ENCODE measurements at regions not wholly inside any gene's neighbourhood (a gene's known extent, or its start where the extent isn't known, plus 50 kb on each side); places are given as distances from the start of the nearest gene placed in this dataset.

GRCh38 chr4:133600008-133600407, 450.9 kb downstream of the PCDH10 start:
- no peak for DNase-seq (ENCODE audit: low spot score)
- H3K4me3 Mint-ChIP-seq: no peak overlapping the region

GRCh38 chr4:133598779-133599178, 449.7 kb downstream of the PCDH10 start:
- no peaks in the 10 kb centered on the region for H3K27me3 Mint-ChIP-seq
- H3K36me3 Mint-ChIP-seq: no peaks in the 10 kb centered on the region
- H3K27ac Mint-ChIP-seq: no peak overlapping the region
- H3K4me1 Mint-ChIP-seq (ENCODE audit: low read depth in 2 of 2): no peaks in the 10 kb centered on the region
- ATAC-seq: no peak
- H3K4me3 Mint-ChIP-seq: no peak overlapping the region
- no peak for DNase-seq (ENCODE audit: low spot score)
- peaks cover 2% of the 10 kb centered on the region for H3K9me3 Mint-ChIP-seq

More at GRCh38 chr4:133600008-133600407, 450.9 kb downstream of the PCDH10 start:
- Mint-ChIP-seq H3K27ac (no peak overlapping the region), H3K4me1 (ENCODE audit: low read depth in 2 of 2) (no peaks in the 10 kb centered on the region), H3K27me3 (no peaks in the 10 kb centered on the region), H3K36me3 (no peaks in the 10 kb centered on the region), H3K9me3 (peaks cover 2% of the 10 kb centered on the region)
- no peak for ATAC-seq

GRCh38 chr4:133597251-133597650, 448.2 kb downstream of the PCDH10 start:
- Mint-ChIP-seq H3K4me3 (no peak overlapping the region), H3K27ac (no peak overlapping the region), H3K36me3 (no peaks in the 10 kb centered on the region), H3K4me1 (ENCODE audit: low read depth in 2 of 2) (no peaks in the 10 kb centered on the region), H3K9me3 (peaks cover 4% of the 10 kb centered on the region), H3K27me3 (no peaks in the 10 kb centered on the region)
- DNase-seq (ENCODE audit: low spot score) (no peak), ATAC-seq (no peak)

- H3K4me3 Mint-ChIP-seq: no peak overlapping the region
- H3K27ac Mint-ChIP-seq: no peak overlapping the region
- no peaks in the 10 kb centered on the region for H3K36me3 Mint-ChIP-seq
- no peaks in the 10 kb centered on the region for H3K27me3 Mint-ChIP-seq
- ATAC-seq (no peak), DNase-seq (ENCODE audit: low spot score) (no peak)
- H3K4me1 Mint-ChIP-seq (ENCODE audit: low read depth in 2 of 2): no peaks in the 10 kb centered on the region
- H3K9me3 Mint-ChIP-seq: peaks cover 4% of the 10 kb centered on the region
Observed at GRCh38 chr4:133596459-133596858, 447.4 kb downstream of the PCDH10 start.

- H3K4me1 Mint-ChIP-seq (ENCODE audit: low read depth in 2 of 2): no peaks in the 10 kb centered on the region
- H3K27ac Mint-ChIP-seq: no peak overlapping the region
- no peaks in the 10 kb centered on the region for H3K27me3 Mint-ChIP-seq
- peaks cover 4% of the 10 kb centered on the region for H3K9me3 Mint-ChIP-seq
- no peak for ATAC-seq
- no peak for DNase-seq (ENCODE audit: low spot score)
- H3K4me3 Mint-ChIP-seq: no peak overlapping the region
- H3K36me3 Mint-ChIP-seq: no peaks in the 10 kb centered on the region
Observed at GRCh38 chr4:133594390-133595207, 445.5 kb downstream of the PCDH10 start.

- Mint-ChIP-seq H3K4me3 (no peak overlapping the region), H3K27me3 (no peaks in the 10 kb centered on the region), H3K27ac (no peak overlapping the region), H3K9me3 (peaks cover 4% of the 10 kb centered on the region), H3K36me3 (no peaks in the 10 kb centered on the region), H3K4me1 (ENCODE audit: low read depth in 2 of 2) (no peaks in the 10 kb centered on the region)
- ATAC-seq (no peak), DNase-seq (ENCODE audit: low spot score) (no peak)
Observed at GRCh38 chr4:133593764-133594163, 444.7 kb downstream of the PCDH10 start.

GRCh38 chr4:133592591-133592990, 443.5 kb downstream of the PCDH10 start:
- ATAC-seq (no peak), DNase-seq (ENCODE audit: low spot score) (no peak)
- Mint-ChIP-seq H3K4me3 (no peak overlapping the region), H3K36me3 (no peaks in the 10 kb centered on the region), H3K27me3 (no peaks in the 10 kb centered on the region), H3K9me3 (peaks cover 8% of the 10 kb centered on the region), H3K27ac (no peak overlapping the region), H3K4me1 (ENCODE audit: low read depth in 2 of 2) (no peaks in the 10 kb centered on the region)

GRCh38 chr4:133592106-133592505, 443.0 kb downstream of the PCDH10 start:
- Mint-ChIP-seq H3K36me3 (no peaks in the 10 kb centered on the region), H3K4me3 (no peak overlapping the region), H3K27me3 (no peaks in the 10 kb centered on the region), H3K9me3 (peaks cover 8% of the 10 kb centered on the region), H3K27ac (no peak overlapping the region), H3K4me1 (ENCODE audit: low read depth in 2 of 2) (no peaks in the 10 kb centered on the region)
- DNase-seq (ENCODE audit: low spot score) (no peak), ATAC-seq (no peak)

- no peaks in the 10 kb centered on the region for H3K27me3 Mint-ChIP-seq
- H3K4me1 Mint-ChIP-seq (ENCODE audit: low read depth in 2 of 2): no peaks in the 10 kb centered on the region
- ATAC-seq (no peak), DNase-seq (ENCODE audit: low spot score) (no peak)
- no peaks in the 10 kb centered on the region for H3K36me3 Mint-ChIP-seq
- H3K27ac Mint-ChIP-seq: no peak overlapping the region
- peaks cover 3% of the 10 kb centered on the region for H3K9me3 Mint-ChIP-seq
- no peak overlapping the region for H3K4me3 Mint-ChIP-seq
Observed at GRCh38 chr4:133588306-133588705, 439.2 kb downstream of the PCDH10 start.

- Mint-ChIP-seq H3K4me1 (ENCODE audit: low read depth in 2 of 2) (no peaks in the 10 kb centered on the region), H3K4me3 (no peak overlapping the region), H3K27me3 (no peaks in the 10 kb centered on the region), H3K9me3 (peaks cover 5% of the 10 kb centered on the region), H3K36me3 (peaks cover under 1% of the 10 kb centered on the region), H3K27ac (no peak overlapping the region)
- no peak for DNase-seq (ENCODE audit: low spot score)
- ATAC-seq: no peak
Observed at GRCh38 chr4:133585323-133585722, 436.2 kb downstream of the PCDH10 start.

GRCh38 chr4:133584714-133585113, 435.6 kb downstream of the PCDH10 start:
- no peaks in the 10 kb centered on the region for H3K4me1 Mint-ChIP-seq (ENCODE audit: low read depth in 2 of 2)
- peaks cover 11% of the 10 kb centered on the region for H3K9me3 Mint-ChIP-seq
- ATAC-seq: no peak
- DNase-seq (ENCODE audit: low spot score): no peak
- no peak overlapping the region for H3K27ac Mint-ChIP-seq
- H3K27me3 Mint-ChIP-seq: no peaks in the 10 kb centered on the region
- peaks cover 6% of the 10 kb centered on the region for H3K36me3 Mint-ChIP-seq
- H3K4me3 Mint-ChIP-seq: no peak overlapping the region

GRCh38 chr4:133581996-133582619, 433.0 kb downstream of the PCDH10 start:
- no peaks in the 10 kb centered on the region for H3K27me3 Mint-ChIP-seq
- no peak overlapping the region for H3K27ac Mint-ChIP-seq
- peaks cover 11% of the 10 kb centered on the region for H3K9me3 Mint-ChIP-seq
- H3K36me3 Mint-ChIP-seq: peaks cover 6% of the 10 kb centered on the region
- H3K4me1 Mint-ChIP-seq (ENCODE audit: low read depth in 2 of 2): no peaks in the 10 kb centered on the region
- DNase-seq (ENCODE audit: low spot score) (no peak), ATAC-seq (no peak)
- no peak overlapping the region for H3K4me3 Mint-ChIP-seq

GRCh38 chr4:133574248-133574647, 425.2 kb downstream of the PCDH10 start:
- ATAC-seq: no peak
- Mint-ChIP-seq H3K4me1 (ENCODE audit: low read depth in 2 of 2) (no peaks in the 10 kb centered on the region), H3K27me3 (no peaks in the 10 kb centered on the region), H3K9me3 (peaks cover 9% of the 10 kb centered on the region), H3K4me3 (no peak overlapping the region), H3K36me3 (no peaks in the 10 kb centered on the region), H3K27ac (no peak overlapping the region)
- no peak for DNase-seq (ENCODE audit: low spot score)

- Mint-ChIP-seq H3K27ac (no peak overlapping the region), H3K36me3 (no peaks in the 10 kb centered on the region), H3K9me3 (peaks cover 7% of the 10 kb centered on the region), H3K4me3 (no peak overlapping the region), H3K27me3 (no peaks in the 10 kb centered on the region), H3K4me1 (ENCODE audit: low read depth in 2 of 2) (no peaks in the 10 kb centered on the region)
- ATAC-seq (no peak), DNase-seq (ENCODE audit: low spot score) (no peak)
Observed at GRCh38 chr4:133565379-133565778, 416.3 kb downstream of the PCDH10 start.

All from natural killer cell treated with Interleukin-12 subunit alpha and Interleukin-12 subunit beta and Interleukin-15 and Interleukin-18, amount 100 ng/mL, for 72 hours (primary cell).